A549 (cell line): ENCODE measurements at regions not wholly inside any gene's neighbourhood (a gene's known extent, or its start where the extent isn't known, plus 50 kb on each side); places are given as distances from the start of the nearest gene placed in this dataset.

Experiments
- ATAC-seq, 2 experiments: fragments of 200-7000 bp in 1 of 2; fragments of >200 bp in 1 of 2; cut with Nextera tagmentation in 1 of 2; cut with Tn5 transposase in 1 of 2; 3 replicates each; pipeline versions ENCODE4 v1.8.0 to v1.9.1; 2018 to 2020; ENCODE audit warnings: mild to moderate bottlenecking in 1 of 2, moderate library complexity in 1 of 2
- CTCF ChIA-PET: fragments of 300-600 bp; sonication (Branson Sonifier 250); formaldehyde crosslinking; extraction: SDS; loops from one replicate; lab custom pipeline; 2021; ENCODE audit warnings: antibody characterized with exemption, inconsistent platforms; lab: Yijun Ruan, JAX
- POLR2A ChIA-PET: fragments of 350-600 bp; formaldehyde crosslinking; extraction: SDS; loops from one replicate; lab custom pipeline; 2021; ENCODE audit warnings: antibody characterized with exemption, inconsistent platforms; lab: Yijun Ruan, JAX
- DNase-seq, 2 experiments: peaks; one replicate each; pipeline versions ENCODE4 v3.0.0 to v3.0.0-alpha.2; 2011 to 2016; ENCODE audit warnings: low read depth in 1 of 2, low spot score in 1 of 2
- FAIRE-seq: peaks from 2 replicates; lab custom pipeline; 2011; peaks lifted over from hg19 to GRCh38; lab: Jason Lieb, UNC
- H3K27ac ChIP-seq, 2 experiments: fragments of >200 bp; sonication (Bioruptor Twin); formaldehyde crosslinking; 3 replicates each; pipeline ENCODE4 v1.5.1; 2016 to 2017
- H3K4me1 ChIP-seq: fragments of >200 bp; sonication (Bioruptor Twin); formaldehyde crosslinking; 3 replicates; pipeline ENCODE4 v1.6.1; 2016
- H3K4me2 ChIP-seq: fragments of >200 bp; sonication (Bioruptor Twin); formaldehyde crosslinking; 3 replicates; pipeline ENCODE4 v1.6.1; 2016
- H3K4me3 ChIP-seq: fragments of >200 bp; sonication (Bioruptor Twin); formaldehyde crosslinking; 3 replicates; pipeline ENCODE4 v1.5.1; 2016
- H3K9me3 ChIP-seq: fragments of >200 bp; sonication (Bioruptor Twin); formaldehyde crosslinking; 3 replicates; pipeline ENCODE4 v1.6.1; 2016
- ATOH8 ChIP-seq: fragments of 250-450 bp; sonication (Bioruptor Pico); IDR thresholded peaks from 2 replicates; pipeline ENCODE4 v1.5.0; 2020; ENCODE audit warnings: low read depth, mild to moderate bottlenecking, moderate library complexity
- CBX8 ChIP-seq: fragments of 200-600 bp; sonication (generic); IDR thresholded peaks from 2 replicates; pipeline ENCODE4 v1.6.1; 2016
- CHD2 ChIP-seq: fragments of 150-350 bp; IDR thresholded peaks from 2 replicates; pipeline ENCODE4 v1.6.1; 2014; ENCODE audit warnings: low read length; ENCODE audit not compliant: partially characterized antibody
- CHD4 ChIP-seq: fragments of 200-600 bp; sonication (generic); IDR thresholded peaks from 2 replicates; pipeline ENCODE4 v1.6.1; 2016; ENCODE audit warnings: antibody characterized with exemption, mild to moderate bottlenecking, borderline replicate concordance
- ELK1 ChIP-seq: fragments of 150-350 bp; IDR thresholded peaks from 2 replicates; pipeline ENCODE4 v1.6.1; 2014; ENCODE audit warnings: low read depth, mild to moderate bottlenecking, low read length
- ESRRA ChIP-seq: fragments of 150-350 bp; IDR thresholded peaks from 2 replicates; pipeline ENCODE4 v1.6.1; 2014; ENCODE audit warnings: mild to moderate bottlenecking, low read length, borderline replicate concordance
- FOSB ChIP-seq: fragments of 250-450 bp; sonication (Bioruptor Pico); IDR thresholded peaks from 2 replicates; pipeline ENCODE4 v1.5.0; 2020; ENCODE audit warnings: mild to moderate bottlenecking, moderate library complexity
- FOSL2 ChIP-seq, 2 experiments: fragments of 450-650 bp in 1 of 2; fragments of >200 bp in 1 of 2; sonication (Bioruptor Twin) in 1 of 2; formaldehyde crosslinking; IDR thresholded peaks; 2 replicates each; pipeline versions ENCODE4 v1.5.0 to v1.6.1; 2016 to 2020; ENCODE audit warnings: mild to moderate bottlenecking in 1 of 2, moderate library complexity in 1 of 2
- GATA3 ChIP-seq: IDR thresholded peaks from 2 replicates; pipeline ENCODE4 v1.6.1; 2012; ENCODE audit warnings: borderline replicate concordance
- HEYL ChIP-seq: fragments of 250-450 bp; sonication (Bioruptor Pico); IDR thresholded peaks from 2 replicates; pipeline ENCODE4 v1.8.0; 2021; ENCODE audit warnings: mild to moderate bottlenecking, moderate library complexity
- HMGXB4 ChIP-seq: fragments of 250-450 bp; sonication (Bioruptor Pico); IDR thresholded peaks from 2 replicates; pipeline ENCODE4 v1.5.0; 2021; ENCODE audit warnings: mild to moderate bottlenecking, moderate library complexity, borderline replicate concordance
- JUN ChIP-seq, 2 experiments: fragments of >200 bp; sonication (Bioruptor Twin); formaldehyde crosslinking; IDR thresholded peaks; 2 replicates in 1 of 2; 3 replicates in 1 of 2; pipeline ENCODE4 v1.6.1; 2016 to 2017
- KDM1A ChIP-seq: fragments of 200-600 bp; sonication (generic); IDR thresholded peaks from 2 replicates; pipeline ENCODE4 v1.6.1; 2016; ENCODE audit warnings: low read depth, mild to moderate bottlenecking
- MAFK ChIP-seq: fragments of 450-650 bp; IDR thresholded peaks from 2 replicates; pipeline ENCODE4 v1.6.1; 2014; ENCODE audit not compliant: partially characterized antibody
- MYC ChIP-seq: IDR thresholded peaks from 2 replicates; pipeline ENCODE4 v1.6.1; 2012; ENCODE audit warnings: mild to moderate bottlenecking, inconsistent platforms, low read length, improper control_type of control experiment, borderline replicate concordance
- POLR2A ChIP-seq: IDR thresholded peaks from 2 replicates; pipeline ENCODE4 v1.6.1; 2012; ENCODE audit warnings: mild to moderate bottlenecking, low read length
- POLR2AphosphoS2 ChIP-seq: conservative IDR thresholded peaks from 2 replicates; pipeline ENCODE4 v1.6.1; 2012; ENCODE audit warnings: low read length, improper control_type of control experiment, inconsistent platforms
- RARB ChIP-seq: fragments of 250-450 bp; sonication (Bioruptor Pico); IDR thresholded peaks from 2 replicates; pipeline ENCODE4 v1.8.0; 2021; ENCODE audit warnings: mild to moderate bottlenecking, moderate library complexity
- RCOR1 ChIP-seq: fragments of 150-350 bp; IDR thresholded peaks from 2 replicates; pipeline ENCODE4 v1.6.1; 2014; ENCODE audit warnings: antibody characterized with exemption, low read length, low read depth
- SMC3 ChIP-seq: fragments of >200 bp; sonication (Bioruptor Twin); formaldehyde crosslinking; IDR thresholded peaks from 3 replicates; pipeline ENCODE4 v1.6.1; 2018; ENCODE audit warnings: inconsistent platforms
- TFCP2L1 ChIP-seq: fragments of 250-450 bp; sonication (Bioruptor Pico); IDR thresholded peaks from 2 replicates; pipeline ENCODE4 v1.5.0; 2021; ENCODE audit warnings: mild to moderate bottlenecking
- TP53 ChIP-seq: fragments of 250-450 bp; sonication (Bioruptor Pico); IDR thresholded peaks from 2 replicates; pipeline ENCODE4 v1.5.0; 2021; ENCODE audit warnings: mild to moderate bottlenecking, moderate library complexity
- ZC3H11A ChIP-seq: fragments of 450-650 bp; IDR thresholded peaks from 2 replicates; pipeline ENCODE4 v1.6.1; 2014; ENCODE audit warnings: antibody characterized with exemption, mild to moderate bottlenecking
- ZFP36 ChIP-seq: fragments of 450-650 bp; IDR thresholded peaks from 2 replicates; pipeline ENCODE4 v1.6.1; 2014; ENCODE audit warnings: borderline replicate concordance; ENCODE audit not compliant: partially characterized antibody
- ZSCAN20 ChIP-seq: fragments of 250-450 bp; sonication (Bioruptor Pico); IDR thresholded peaks from 2 replicates; pipeline ENCODE4 v1.8.0; 2022; ENCODE audit warnings: mild to moderate bottlenecking, moderate library complexity
- WGBS: methylation state at CpG from one replicate; pipeline ENCODE4 v1.1.6; 2017; ENCODE audit errors: missing lambda C conversion rate; 5-methylcytosine and 5-hydroxymethylcytosine counted together
- TF ChIP-seq, protein P1 (sequence below): fragments of >200 bp; sonication (Bioruptor Twin); formaldehyde crosslinking; IDR thresholded peaks from 3 replicates; pipeline ENCODE4 v1.6.1; 2016
- TF ChIP-seq, protein P2 (sequence below): IDR thresholded peaks from 2 replicates; pipeline ENCODE4 v1.6.1; 2012
- TF ChIP-seq, protein P3 (sequence below): IDR thresholded peaks from 2 replicates; pipeline ENCODE4 v1.6.1; 2012; ENCODE audit warnings: low read depth, borderline replicate concordance

- H3K4me3 ChIP-seq = no peak overlapping the region
- H3K9me3 ChIP-seq = no peaks in the 10 kb centered on the region
- WGBS = 68% methylated on average over 5 of the region's 5 CpGs
- no peak overlapping the region for H3K27ac ChIP-seq
- no peak for TF ChIP-seq ESRRA
- no peak for TF ChIP-seq HMGXB4
- no peak for TF ChIP-seq POLR2AphosphoS2
- no peak for TF ChIP-seq MAFK
- TF ChIP-seq, protein P1, sequence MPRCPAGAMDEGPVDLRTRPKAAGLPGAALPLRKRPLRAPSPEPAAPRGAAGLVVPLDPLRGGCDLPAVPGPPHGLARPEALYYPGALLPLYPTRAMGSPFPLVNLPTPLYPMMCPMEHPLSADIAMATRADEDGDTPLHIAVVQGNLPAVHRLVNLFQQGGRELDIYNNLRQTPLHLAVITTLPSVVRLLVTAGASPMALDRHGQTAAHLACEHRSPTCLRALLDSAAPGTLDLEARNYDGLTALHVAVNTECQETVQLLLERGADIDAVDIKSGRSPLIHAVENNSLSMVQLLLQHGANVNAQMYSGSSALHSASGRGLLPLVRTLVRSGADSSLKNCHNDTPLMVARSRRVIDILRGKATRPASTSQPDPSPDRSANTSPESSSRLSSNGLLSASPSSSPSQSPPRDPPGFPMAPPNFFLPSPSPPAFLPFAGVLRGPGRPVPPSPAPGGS = no peak
- TF ChIP-seq MYC = no peak
- H3K4me2 ChIP-seq = no peak overlapping the region
- ATAC-seq (no peak), DNase-seq (no peak), FAIRE-seq (no peak)
- no peaks in the 10 kb centered on the region for H3K4me1 ChIP-seq
- ChIA-PET CTCF (interaction anchor here (1.2 kb wide), 1 partner anchor 15 kb away, joined by 4 read pairs; no protein-coding TSS in a partner anchor), POLR2A (no interaction called here)
Observed at GRCh38 chr17:73717690-73718089, 73.4 kb upstream of the SDK2 start.

- FAIRE-seq = no peak
- Histone ChIP-seq H3K4me1 (no peaks in the 10 kb centered on the region), H3K4me2 (no peak overlapping the region), H3K27ac (no peak overlapping the region), H3K9me3 (no peaks in the 10 kb centered on the region), H3K4me3 (no peak overlapping the region)
- ChIA-PET CTCF (interaction anchor here (0.6 kb wide), 2 partner anchors 9 to 100 kb away, joined by 3 to 4 read pairs; no protein-coding TSS in a partner anchor), POLR2A (no interaction called here)
- no peak for TF ChIP-seq FOSB (CRISPR knock-in tag)
- TF ChIP-seq RARB = no peak
- no peak for TF ChIP-seq FOSL2 (IDR thresholded peaks at IDR 0.05)
- TF ChIP-seq FOSL2 (CRISPR knock-in tag; IDR thresholded peaks at IDR 0.05) = no peak
- no peak for TF ChIP-seq CHD4
- TF ChIP-seq ELK1 = no peak
- no peak for TF ChIP-seq RCOR1
- no peak for TF ChIP-seq ZFP36
- TF ChIP-seq KDM1A = no peak
- TF ChIP-seq JUN (IDR thresholded peaks at IDR 0.05) = no peak
- TF ChIP-seq CHD2 = no peak
- no peak for TF ChIP-seq GATA3
- ATAC-seq = 0 out of 6 replicates have a peak, but pooled peaks of 1 of the 2 experiments have one; percentile 26
- no peak for DNase-seq
Observed at GRCh38 chr17:73718362-73718761, 74.1 kb upstream of the SDK2 start.

DNA sequence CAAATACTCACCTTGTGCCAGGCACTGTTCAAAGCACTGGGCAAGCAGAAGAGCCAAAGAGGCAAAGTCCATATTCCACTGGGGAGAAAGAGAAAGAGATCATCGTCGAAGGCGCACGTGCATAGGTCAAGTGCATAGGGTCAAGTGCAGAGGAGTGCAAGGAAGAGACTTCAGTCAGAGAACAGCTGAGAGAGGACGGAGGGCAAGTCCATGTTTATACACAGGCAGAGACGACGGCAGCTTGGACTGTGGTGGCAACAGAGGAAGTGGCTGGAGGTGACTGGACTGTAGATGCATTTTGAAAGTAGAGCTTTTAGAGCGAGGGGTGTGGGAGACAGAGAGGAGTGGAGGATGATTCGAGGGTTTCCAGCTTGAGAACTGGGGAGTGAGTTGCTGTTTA is 74.7 kb upstream of the SDK2 start:
- CTCF ChIA-PET = interaction anchor here (0.6 kb wide), 1 partner anchor 100 kb away, joined by 3 read pairs; no protein-coding TSS in a partner anchor
- POLR2A ChIA-PET = no interaction called here
- Histone ChIP-seq H3K27ac (no peak overlapping the region), H3K4me3 (no peak overlapping the region), H3K4me1 (no peaks in the 10 kb centered on the region), H3K4me2 (no peak overlapping the region), H3K9me3 (no peaks in the 10 kb centered on the region)
- no peak for FAIRE-seq
- WGBS = 52% methylated on average over 9 of the region's 9 CpGs
- DNase-seq = no peak
- no peak for ATAC-seq
- TF ChIP-seq POLR2A (no peak), SMC3 (no peak), HEYL (CRISPR knock-in tag) (no peak), ATOH8 (no peak), ZSCAN20 (CRISPR knock-in tag) (no peak), HMGXB4 (no peak), CHD2 (no peak), CBX8 (no peak), TP53 (CRISPR knock-in tag) (no peak), ZC3H11A (no peak), CHD4 (no peak), RARB (no peak), TFCP2L1 (CRISPR knock-in tag) (no peak)
- TF ChIP-seq, protein P2, sequence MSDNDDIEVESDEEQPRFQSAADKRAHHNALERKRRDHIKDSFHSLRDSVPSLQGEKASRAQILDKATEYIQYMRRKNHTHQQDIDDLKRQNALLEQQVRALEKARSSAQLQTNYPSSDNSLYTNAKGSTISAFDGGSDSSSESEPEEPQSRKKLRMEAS = no peak
- TF ChIP-seq, protein P3, sequence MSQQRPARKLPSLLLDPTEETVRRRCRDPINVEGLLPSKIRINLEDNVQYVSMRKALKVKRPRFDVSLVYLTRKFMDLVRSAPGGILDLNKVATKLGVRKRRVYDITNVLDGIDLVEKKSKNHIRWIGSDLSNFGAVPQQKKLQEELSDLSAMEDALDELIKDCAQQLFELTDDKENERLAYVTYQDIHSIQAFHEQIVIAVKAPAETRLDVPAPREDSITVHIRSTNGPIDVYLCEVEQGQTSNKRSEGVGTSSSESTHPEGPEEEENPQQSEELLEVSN = no peak
